Stomach (tissue), 8 donors: ENCODE measurements at regions not wholly inside any gene's neighbourhood (a gene's known extent, or its start where the extent isn't known, plus 50 kb on each side); places are given as distances from the start of the nearest gene placed in this dataset.
"Not testable (repeated sequence)": the region's sequence is repeated elsewhere in the genome, so short reads cannot be mapped to it uniquely, and the experiment has no call there.

Experiments used
- DNase-seq, 2 donors: peaks; one replicate each; pipeline versions ENCODE4 v3.0.0 to v3.0.0-alpha.2; 2013 to 2019
- H3K27ac ChIP-seq, 5 donors: fragments of 200-600 bp in 4 of 5; sonication (generic) in 4 of 5; one replicate each; pipeline ENCODE4 v1.5.1; 2013 to 2019; ENCODE audit warnings: mild to moderate bottlenecking in 1 of 5, moderate library complexity in 1 of 5
- H3K27me3 ChIP-seq, 3 donors: fragments of 200-600 bp; sonication (generic); one replicate each; pipeline ENCODE4 v1.5.1; 2017 to 2019; ENCODE audit warnings: mixed run types in 1 of 3
- H3K36me3 ChIP-seq, 4 donors: fragments of 200-600 bp; sonication (generic); 1 replicate in 3 of 4; 2 replicates in 1 of 4; pipeline ENCODE4 v1.5.1; 2016 to 2019
- H3K4me1 ChIP-seq, 4 donors: fragments of 200-600 bp; sonication (generic); one replicate each; pipeline ENCODE4 v1.5.1; 2016 to 2019
- H3K4me3 ChIP-seq, 4 donors: fragments of 200-600 bp; sonication (generic) in 3 of 4; one replicate each; pipeline ENCODE4 v1.5.1; 2016 to 2019; ENCODE audit warnings: mild to moderate bottlenecking in 1 of 4
- H3K9me3 ChIP-seq, 4 donors: fragments of 200-600 bp; sonication (generic); one replicate each; pipeline ENCODE4 v1.5.1; 2016 to 2019
- CTCF ChIP-seq, 7 experiments: fragments of 450-650 bp in 4 of 7; fragments of 200-600 bp in 3 of 7; sonication (generic) in 3 of 7; IDR thresholded peaks; one replicate each; pipeline ENCODE4 v1.5.1; 2016 to 2019; ENCODE audit warnings: antibody characterized with exemption in 7 of 7, control low read depth in 2 of 7, mild to moderate bottlenecking in 1 of 7
- EP300 ChIP-seq: sonication (generic); formaldehyde crosslinking; IDR thresholded peaks from one replicate; pipeline ENCODE4 v1.6.1; 2017; ENCODE audit warnings: antibody characterized with exemption
- POLR2A ChIP-seq, 4 donors: fragments of 450-650 bp; IDR thresholded peaks; one replicate each; pipeline ENCODE4 v1.6.1; 2016; ENCODE audit warnings: antibody characterized with exemption in 4 of 4, control low read depth in 2 of 4, mild to moderate bottlenecking in 1 of 4, moderate library complexity in 1 of 4
- POLR2AphosphoS5 ChIP-seq, 3 donors: sonication (generic); formaldehyde crosslinking; IDR thresholded peaks; one replicate each; pipeline ENCODE4 v1.6.1; 2016; ENCODE audit warnings: antibody characterized with exemption in 3 of 3
- WGBS, 5 donors: extraction: QIAGEN DNeasy Blood & Tissue Kit in 3 of 5; methylation state at CpG; one replicate each; pipeline versions ENCODE4 v1.1.5 to v1.1.7; 2013 to 2018; 5-methylcytosine and 5-hydroxymethylcytosine counted together
- intact Hi-C: fragments of 100-400 bp; cut with DNase I; formaldehyde crosslinking; loops from one replicate; pipeline ENCODE4 v1.15.1; 2023; ENCODE audit warnings: low total_unique reads
- donor health status: healthy with polysubstance abuse.
- donor health status: Bipolar disorder and iron deficiency.
- donor health status: healthy.

- TF ChIP-seq EP300 (no peak), POLR2A (IDR thresholded peaks at IDR 0.05) (no peak), CTCF (IDR thresholded peaks at IDR 0.05) (no peak), POLR2AphosphoS5 (IDR thresholded peaks at IDR 0.05) (no peak)
- no peak for DNase-seq
- Histone ChIP-seq H3K9me3 (peaks cover 0 to 5% (median 0%) of the 10 kb centered on the region in 4 donors), H3K27ac (no peak overlapping the region), H3K4me1 (no peaks in the 10 kb centered on the region), H3K4me3 (no peak overlapping the region), H3K36me3 (no peaks in the 10 kb centered on the region), H3K27me3 (no peaks in the 10 kb centered on the region)
- WGBS, 5 donors: 75 to 94% (median 89%) methylated on average over 4 of the region's 4 CpGs
- intact Hi-C loops: no loop called here
These were observed 228.1 kb downstream of the FBXO8 start for GRCh38 chr4:174055344-174055743.

GRCh38 chr4:174053895-174054294 lies 229.6 kb downstream of the FBXO8 start:
- H3K4me3 ChIP-seq: no peak overlapping the region
- intact Hi-C loops: no loop called here
- no peak for DNase-seq
- 63 to 82% (median 68%) methylated on average over 2 of the region's 2 CpGs for WGBS, 5 donors
- H3K36me3 ChIP-seq: no peaks in the 10 kb centered on the region
- H3K27ac ChIP-seq: no peak overlapping the region
- peaks cover 0 to 5% (median 0%) of the 10 kb centered on the region in 4 donors for H3K9me3 ChIP-seq
- TF ChIP-seq POLR2AphosphoS5 (IDR thresholded peaks at IDR 0.05) (no peak), POLR2A (IDR thresholded peaks at IDR 0.05) (no peak)
- no peaks in the 10 kb centered on the region for H3K27me3 ChIP-seq
- no peaks in the 10 kb centered on the region for H3K4me1 ChIP-seq

- Histone ChIP-seq H3K4me3 (no peak overlapping the region), H3K27me3 (no peaks in the 10 kb centered on the region), H3K36me3 (no peaks in the 10 kb centered on the region), H3K4me1 (no peaks in the 10 kb centered on the region), H3K9me3 (no peaks in the 10 kb centered on the region), H3K27ac (no peak overlapping the region)
- WGBS, 5 donors: 23 to 51% (median 41%) methylated on average over 4 of the region's 4 CpGs
- DNase-seq: no peak
- TF ChIP-seq POLR2A (IDR thresholded peaks at IDR 0.05) (no peak), EP300 (no peak), CTCF (IDR thresholded peaks at IDR 0.05) (no peak), POLR2AphosphoS5 (IDR thresholded peaks at IDR 0.05) (no peak)
- intact Hi-C loops: no loop called here
These were observed 236.1 kb downstream of the FBXO8 start for GRCh38 chr4:174047363-174047762.

- H3K27me3 ChIP-seq, H3K4me1 ChIP-seq, H3K9me3 ChIP-seq, H3K4me3 ChIP-seq, H3K36me3 ChIP-seq, DNase-seq, intact Hi-C loops, H3K27ac ChIP-seq: not testable (repeated sequence)
- 82 to 92% (median 87%) methylated on average over 2 of the region's 2 CpGs for WGBS, 5 donors
These were observed 237.6 kb downstream of the FBXO8 start for GRCh38 chr4:174045829-174046228.

- Histone ChIP-seq H3K36me3 (no peaks in the 10 kb centered on the region), H3K27me3 (no peaks in the 10 kb centered on the region), H3K9me3 (no peaks in the 10 kb centered on the region), H3K27ac (no peak overlapping the region), H3K4me1 (no peaks in the 10 kb centered on the region), H3K4me3 (no peak overlapping the region)
- TF ChIP-seq CTCF (IDR thresholded peaks at IDR 0.05): no peak
- TF ChIP-seq POLR2A (IDR thresholded peaks at IDR 0.05): no peak
- TF ChIP-seq POLR2AphosphoS5 (IDR thresholded peaks at IDR 0.05): no peak
- TF ChIP-seq EP300: no peak
- 86 to 100% (median 90%) methylated on average over 1 of the region's 1 CpG for WGBS, 5 donors
- intact Hi-C loops: no loop called here
- DNase-seq: no peak
These were observed 238.1 kb downstream of the FBXO8 start for GRCh38 chr4:174045381-174045780.
